Mucosa of rectum (tissue), 2 donors: ENCODE measurements at regions not wholly inside any gene's neighbourhood (a gene's known extent, or its start where the extent isn't known, plus 50 kb on each side); places are given as distances from the start of the nearest gene placed in this dataset.

Experiments
- H3K27ac ChIP-seq, 2 donors: one replicate each; pipeline ENCODE4 v1.7.0; 2013; ENCODE audit warnings: inconsistent platforms in 2 of 2, low read depth in 2 of 2, low read length in 2 of 2
- H3K27me3 ChIP-seq, 2 donors: one replicate each; pipeline ENCODE4 v1.7.0; 2013; ENCODE audit warnings: low read length in 2 of 2; ENCODE audit not compliant: control insufficient read depth in 2 of 2, insufficient read depth in 2 of 2
- H3K36me3 ChIP-seq, 2 donors: one replicate each; pipeline ENCODE4 v1.7.0; 2013; ENCODE audit warnings: low read length in 2 of 2; ENCODE audit not compliant: control insufficient read depth in 2 of 2, insufficient read depth in 2 of 2
- H3K4me1 ChIP-seq, 2 donors: one replicate each; pipeline ENCODE4 v1.7.0; 2013; ENCODE audit warnings: low read length in 2 of 2, mild to moderate bottlenecking in 1 of 2; ENCODE audit not compliant: control insufficient read depth in 2 of 2, insufficient read depth in 2 of 2
- H3K4me3 ChIP-seq, 2 donors: one replicate each; pipeline ENCODE4 v1.7.0; 2013; ENCODE audit warnings: low read length in 2 of 2
- H3K9ac ChIP-seq, 2 donors: one replicate each; pipeline ENCODE4 v1.7.0; 2013; ENCODE audit warnings: low read length in 2 of 2, low read depth in 1 of 2, mild to moderate bottlenecking in 1 of 2
- H3K9me3 ChIP-seq, 2 donors: one replicate each; pipeline ENCODE4 v1.7.0; 2013; ENCODE audit warnings: low read length in 2 of 2; ENCODE audit not compliant: control insufficient read depth in 2 of 2
- donor health status: healthy.
- donor health status: Normal muscosa, but diverticular disease.

GRCh38 chr1:56216218-56216617, 363.1 kb downstream of the PLPP3 start:
- Histone ChIP-seq H3K27me3 (no peaks in the 10 kb centered on the region), H3K9me3 (no peaks in the 10 kb centered on the region), H3K4me3 (no peak overlapping the region), H3K9ac (no peak overlapping the region), H3K27ac (no peak overlapping the region), H3K36me3 (no peaks in the 10 kb centered on the region), H3K4me1 (no peaks in the 10 kb centered on the region)

GRCh38 chr1:56215771-56216170, 363.6 kb downstream of the PLPP3 start:
- Histone ChIP-seq H3K4me1 (no peaks in the 10 kb centered on the region), H3K4me3 (no peak overlapping the region), H3K9me3 (no peaks in the 10 kb centered on the region), H3K27me3 (no peaks in the 10 kb centered on the region), H3K36me3 (no peaks in the 10 kb centered on the region), H3K9ac (no peak overlapping the region), H3K27ac (no peak overlapping the region)

- Histone ChIP-seq H3K4me1 (no peaks in the 10 kb centered on the region), H3K9ac (no peak overlapping the region), H3K9me3 (no peaks in the 10 kb centered on the region), H3K27me3 (no peaks in the 10 kb centered on the region), H3K4me3 (no peak overlapping the region), H3K36me3 (no peaks in the 10 kb centered on the region), H3K27ac (no peak overlapping the region)
Observed at GRCh38 chr1:56215086-56215485, 364.3 kb downstream of the PLPP3 start.

GRCh38 chr1:56213068-56213467, 366.3 kb downstream of the PLPP3 start:
- no peaks in the 10 kb centered on the region for H3K9me3 ChIP-seq
- no peak overlapping the region for H3K9ac ChIP-seq
- no peaks in the 10 kb centered on the region for H3K27me3 ChIP-seq
- no peak overlapping the region for H3K27ac ChIP-seq
- no peak overlapping the region for H3K4me3 ChIP-seq
- H3K36me3 ChIP-seq: no peaks in the 10 kb centered on the region
- no peaks in the 10 kb centered on the region for H3K4me1 ChIP-seq

GRCh38 chr1:56212143-56212542, 367.2 kb downstream of the PLPP3 start:
- Histone ChIP-seq H3K9ac (no peak overlapping the region), H3K36me3 (no peaks in the 10 kb centered on the region), H3K27me3 (no peaks in the 10 kb centered on the region), H3K27ac (no peak overlapping the region), H3K4me1 (no peaks in the 10 kb centered on the region), H3K9me3 (peaks cover 0 to 4% of the 10 kb centered on the region in 2 donors), H3K4me3 (no peak overlapping the region)

GRCh38 chr1:56206391-56206790, 373.0 kb downstream of the PLPP3 start:
- H3K27ac ChIP-seq: no peak overlapping the region
- peaks cover 0 to 8% of the 10 kb centered on the region in 2 donors for H3K9me3 ChIP-seq
- H3K4me1 ChIP-seq: no peaks in the 10 kb centered on the region
- H3K36me3 ChIP-seq: no peaks in the 10 kb centered on the region
- H3K4me3 ChIP-seq: no peak overlapping the region
- no peak overlapping the region for H3K9ac ChIP-seq
- no peaks in the 10 kb centered on the region for H3K27me3 ChIP-seq

- no peaks in the 10 kb centered on the region for H3K4me1 ChIP-seq
- H3K9me3 ChIP-seq: peaks cover 0 to 8% of the 10 kb centered on the region in 2 donors
- no peaks in the 10 kb centered on the region for H3K36me3 ChIP-seq
- no peak overlapping the region for H3K9ac ChIP-seq
- no peaks in the 10 kb centered on the region for H3K27me3 ChIP-seq
- no peak overlapping the region for H3K4me3 ChIP-seq
- no peak overlapping the region for H3K27ac ChIP-seq
Observed at GRCh38 chr1:56204206-56204605, 375.2 kb downstream of the PLPP3 start.

GRCh38 chr1:56202796-56203492, 376.4 kb downstream of the PLPP3 start:
- no peak overlapping the region for H3K4me3 ChIP-seq
- no peak overlapping the region for H3K27ac ChIP-seq
- H3K9ac ChIP-seq: no peak overlapping the region
- H3K36me3 ChIP-seq: no peaks in the 10 kb centered on the region
- peaks cover 0 to 8% of the 10 kb centered on the region in 2 donors for H3K9me3 ChIP-seq
- H3K27me3 ChIP-seq: no peaks in the 10 kb centered on the region
- H3K4me1 ChIP-seq: no peaks in the 10 kb centered on the region

- Histone ChIP-seq H3K27ac (no peak overlapping the region), H3K27me3 (no peaks in the 10 kb centered on the region), H3K9me3 (peaks cover 0 to 4% of the 10 kb centered on the region in 2 donors), H3K36me3 (no peaks in the 10 kb centered on the region), H3K9ac (no peak overlapping the region), H3K4me3 (no peak overlapping the region), H3K4me1 (no peaks in the 10 kb centered on the region)
Observed at GRCh38 chr1:56202186-56202585, 377.2 kb downstream of the PLPP3 start.

GRCh38 chr1:56200896-56201295, 378.5 kb downstream of the PLPP3 start:
- Histone ChIP-seq H3K4me1 (no peaks in the 10 kb centered on the region), H3K27me3 (no peaks in the 10 kb centered on the region), H3K9me3 (no peaks in the 10 kb centered on the region), H3K4me3 (no peak overlapping the region), H3K36me3 (no peaks in the 10 kb centered on the region), H3K9ac (no peak overlapping the region), H3K27ac (no peak overlapping the region)
